GM12878 (cell line): ENCODE measurements at regions not wholly inside any gene's neighbourhood (a gene's known extent, or its start where the extent isn't known, plus 50 kb on each side); places are given as distances from the start of the nearest gene placed in this dataset.

Experiments used
- ATAC-seq: fragments of 200-7000 bp; cut with Tn5 transposase; 3 replicates; pipeline ENCODE4 v1.9.1; 2020; ENCODE audit warnings: mild to moderate bottlenecking, moderate library complexity
- BruUV-seq: library from RNA; stranded (reverse); fragments of 400-500 nt; replicated peaks from 2 replicates; lab custom pipeline; 2021; lab: Mats Ljungman, UMichigan
- CTCF ChIA-PET: fragments of 300-600 bp; sonication (Branson Sonifier 250); formaldehyde crosslinking; extraction: SDS; loops from one replicate; lab custom pipeline; 2021; ENCODE audit warnings: inconsistent platforms; lab: Yijun Ruan, JAX
- POLR2A ChIA-PET: fragments of 350-600 bp; formaldehyde crosslinking; extraction: SDS; loops from one replicate; lab custom pipeline; 2021; ENCODE audit warnings: inconsistent platforms; lab: Charles Lee
- RAD21 ChIA-PET: fragments of 300-600 bp; sonication (Branson Sonifier 250); formaldehyde crosslinking; loops from one replicate; lab custom pipeline; 2023; ENCODE audit warnings: antibody characterized with exemption; ENCODE audit not compliant: unreplicated experiment; lab: Charles Lee
- SMC1A ChIA-PET: fragments of 300-600 bp; sonication (Branson Sonifier 250); formaldehyde crosslinking; loops from one replicate; lab custom pipeline; 2023; ENCODE audit not compliant: unreplicated experiment, uncharacterized antibody; lab: Charles Lee
- DNase-seq: peaks from one replicate; pipeline ENCODE4 v3.0.0-alpha.2; 2011; ENCODE audit warnings: low read depth, low spot score
- FAIRE-seq: peaks from 3 replicates; lab custom pipeline; 2011; peaks lifted over from hg19 to GRCh38; lab: Jason Lieb, UNC
- H2AFZ ChIP-seq: 2 replicates; pipeline ENCODE4 v1.6.0; 2011; ENCODE audit warnings: low read depth, low read length, control low read depth; ENCODE audit not compliant: control insufficient read depth
- H3K27ac ChIP-seq: 2 replicates; pipeline ENCODE4 v1.5.1; 2011; ENCODE audit warnings: control low read depth; ENCODE audit not compliant: control insufficient read depth, insufficient read depth
- H3K27me3 ChIP-seq, 2 experiments: replicated peaks in 1 of 2; 2 replicates each; pipeline versions ENCODE4 v1.6.0 to v1.6.1; 2011; ENCODE audit warnings: low read length in 1 of 2; ENCODE audit not compliant: control insufficient read depth in 2 of 2, insufficient read depth in 2 of 2
- H3K36me3 ChIP-seq, 2 experiments: 2 replicates each; pipeline ENCODE4 v1.5.1; 2011; ENCODE audit warnings: low read length in 1 of 2; ENCODE audit not compliant: control insufficient read depth in 2 of 2, insufficient read depth in 2 of 2
- H3K4me1 ChIP-seq: 2 replicates; pipeline ENCODE4 v1.6.1; 2011; ENCODE audit warnings: mild to moderate bottlenecking, low read length, moderate library complexity, mixed read lengths; ENCODE audit not compliant: control insufficient read depth, insufficient read depth
- H3K4me2 ChIP-seq: 2 replicates; pipeline ENCODE4 v1.6.0; 2011; ENCODE audit warnings: control low read depth; ENCODE audit not compliant: control insufficient read depth, insufficient read depth
- H3K4me3 ChIP-seq: fragments of 200-600 bp; sonication (generic); 2 replicates; pipeline ENCODE4 v1.5.1; 2016
- H3K79me2 ChIP-seq: 2 replicates; pipeline ENCODE4 v1.6.0; 2011; ENCODE audit warnings: low read length; ENCODE audit not compliant: control insufficient read depth, insufficient read depth
- H3K9ac ChIP-seq: 2 replicates; pipeline ENCODE4 v1.8.0; 2011; ENCODE audit warnings: low read length, control low read depth, mixed read lengths; ENCODE audit not compliant: control insufficient read depth, insufficient read depth
- H3K9me3 ChIP-seq: replicated peaks from 3 replicates; pipeline ENCODE4 v1.5.1; 2011; ENCODE audit warnings: mild to moderate bottlenecking, low read length; ENCODE audit not compliant: control insufficient read depth, insufficient read depth
- H4K20me1 ChIP-seq: 2 replicates; pipeline ENCODE4 v1.6.0; 2011; ENCODE audit not compliant: control insufficient read depth, insufficient read depth
- CTCF ChIP-seq, 3 experiments: IDR thresholded peaks in 2 of 3; conservative IDR thresholded peaks in 1 of 3; 2 replicates each; pipeline ENCODE4 v1.5.1; 2011; ENCODE audit warnings: low read depth in 3 of 3, low read length in 3 of 3, mild to moderate bottlenecking in 3 of 3, control low read depth in 2 of 3, moderate library complexity in 2 of 3, inconsistent platforms in 1 of 3, mixed read lengths in 1 of 3; ENCODE audit not compliant: control insufficient read depth in 2 of 3, insufficient read depth in 1 of 3; ENCODE audit errors: extremely low read depth in 1 of 3
- E2F8 ChIP-seq: fragments of 450-650 bp; IDR thresholded peaks from 2 replicates; pipeline ENCODE4 v1.6.1; 2018; ENCODE audit warnings: mild to moderate bottlenecking, low read depth, moderate library complexity; ENCODE audit not compliant: partially characterized antibody
- EP300 ChIP-seq, 2 experiments: fragments of 150-350 bp in 1 of 2; IDR thresholded peaks; 2 replicates each; pipeline ENCODE4 v1.6.1; 2011 to 2012; ENCODE audit warnings: low read depth in 2 of 2, low read length in 2 of 2, borderline replicate concordance in 1 of 2, improper control_type of control experiment in 1 of 2, inconsistent platforms in 1 of 2; ENCODE audit not compliant: control insufficient read depth in 1 of 2
- EZH2 ChIP-seq: IDR thresholded peaks from 2 replicates; pipeline ENCODE4 v1.6.1; 2012; ENCODE audit warnings: low read depth, mild to moderate bottlenecking, control low read depth, inconsistent platforms, low read length, borderline replicate concordance; ENCODE audit not compliant: control insufficient read depth
- GABPA ChIP-seq: IDR thresholded peaks from 2 replicates; pipeline ENCODE4 v1.6.1; 2014; ENCODE audit warnings: antibody characterized with exemption, low read depth, mild to moderate bottlenecking, inconsistent platforms
- RBBP5 ChIP-seq: fragments of 200-600 bp; sonication (generic); conservative IDR thresholded peaks from 2 replicates; pipeline ENCODE4 v1.6.1; 2016
- ZBTB40 ChIP-seq: fragments of 450-650 bp; IDR thresholded peaks from 2 replicates; pipeline ENCODE4 v1.6.1; 2016; ENCODE audit warnings: mild to moderate bottlenecking, moderate library complexity, borderline replicate concordance
- WGBS: methylation state at CpG from one replicate; pipeline ENCODE4 v1.1.6; 2016; ENCODE audit warnings: low lambda C conversion rate; ENCODE audit not compliant: insufficient replicate concordance, insufficient coverage; ENCODE audit errors: missing lambda C conversion rate; 5-methylcytosine and 5-hydroxymethylcytosine counted together
- in situ Hi-C: fragments of 300-500 bp; cut with MboI; formaldehyde crosslinking; loops from 9 replicates; pipeline ENCODE4 v1.14.3; 2018; ENCODE audit warnings: mixed read lengths
- intact Hi-C: fragments of 100-400 bp; cut with micrococcal nuclease; formaldehyde crosslinking; loops from one replicate; pipeline ENCODE4 v1.14.2; 2022; ENCODE audit not compliant: unreplicated experiment
- TF ChIP-seq, protein P1 (sequence below): fragments of 450-650 bp; formaldehyde crosslinking; IDR thresholded peaks from 2 replicates; pipeline ENCODE4 v1.4.0; 2020; ENCODE audit warnings: mild to moderate bottlenecking, moderate library complexity

GRCh38 chr2:122061206-122061605 is 305.8 kb downstream of the TSN start (continued):
- TF ChIP-seq E2F8 = no peak

- H3K9me3 ChIP-seq = no peaks in the 10 kb centered on the region
- H3K4me1 ChIP-seq = no peaks in the 10 kb centered on the region
- H3K4me2 ChIP-seq = no peak overlapping the region
- ChIA-PET CTCF (no interaction called here), SMC1A (interaction anchor here (0.9 kb wide), 1 partner anchor 88 kb away, joined by 4 read pairs; no protein-coding TSS in a partner anchor), POLR2A (no interaction called here), RAD21 (no interaction called here)
- H3K27me3 ChIP-seq = no peaks in the 10 kb centered on the region
- H2AFZ ChIP-seq = no peak overlapping the region
- no peaks in the 10 kb centered on the region for H3K36me3 ChIP-seq
- intact Hi-C loops (no loop called here), in situ Hi-C loops (no loop called here)
- H3K9ac ChIP-seq = no peak overlapping the region
- no peak for ATAC-seq
- DNase-seq = no peak
- WGBS = 0% methylated on average over 2 of the region's 2 CpGs
- no TSS peak for BruUV-seq
- H3K4me3 ChIP-seq = no peak overlapping the region
- no peaks in the 10 kb centered on the region for H3K79me2 ChIP-seq
- no peak for FAIRE-seq
- no peaks in the 10 kb centered on the region for H4K20me1 ChIP-seq
- no peak overlapping the region for H3K27ac ChIP-seq
- TF ChIP-seq ZBTB40 (no peak), RBBP5 (no peak), EP300 (IDR thresholded peaks at IDR 0.05; ENCODE audit: borderline replicate concordance in 1 of 2, control insufficient read depth in 1 of 2, low read depth in 2 of 2, low read length in 2 of 2) (no peak), GABPA (no peak), EZH2 (no peak), CTCF (IDR thresholded peaks at IDR 0.05 in 2 of 3, conservative IDR thresholded peaks at IDR 0.05 in 1 of 3; ENCODE audit: control insufficient read depth in 2 of 3, extremely low read depth in 1 of 3, insufficient read depth in 1 of 3, low read depth in 3 of 3, low read length in 3 of 3) (no peak)
- TF ChIP-seq, protein P1, sequence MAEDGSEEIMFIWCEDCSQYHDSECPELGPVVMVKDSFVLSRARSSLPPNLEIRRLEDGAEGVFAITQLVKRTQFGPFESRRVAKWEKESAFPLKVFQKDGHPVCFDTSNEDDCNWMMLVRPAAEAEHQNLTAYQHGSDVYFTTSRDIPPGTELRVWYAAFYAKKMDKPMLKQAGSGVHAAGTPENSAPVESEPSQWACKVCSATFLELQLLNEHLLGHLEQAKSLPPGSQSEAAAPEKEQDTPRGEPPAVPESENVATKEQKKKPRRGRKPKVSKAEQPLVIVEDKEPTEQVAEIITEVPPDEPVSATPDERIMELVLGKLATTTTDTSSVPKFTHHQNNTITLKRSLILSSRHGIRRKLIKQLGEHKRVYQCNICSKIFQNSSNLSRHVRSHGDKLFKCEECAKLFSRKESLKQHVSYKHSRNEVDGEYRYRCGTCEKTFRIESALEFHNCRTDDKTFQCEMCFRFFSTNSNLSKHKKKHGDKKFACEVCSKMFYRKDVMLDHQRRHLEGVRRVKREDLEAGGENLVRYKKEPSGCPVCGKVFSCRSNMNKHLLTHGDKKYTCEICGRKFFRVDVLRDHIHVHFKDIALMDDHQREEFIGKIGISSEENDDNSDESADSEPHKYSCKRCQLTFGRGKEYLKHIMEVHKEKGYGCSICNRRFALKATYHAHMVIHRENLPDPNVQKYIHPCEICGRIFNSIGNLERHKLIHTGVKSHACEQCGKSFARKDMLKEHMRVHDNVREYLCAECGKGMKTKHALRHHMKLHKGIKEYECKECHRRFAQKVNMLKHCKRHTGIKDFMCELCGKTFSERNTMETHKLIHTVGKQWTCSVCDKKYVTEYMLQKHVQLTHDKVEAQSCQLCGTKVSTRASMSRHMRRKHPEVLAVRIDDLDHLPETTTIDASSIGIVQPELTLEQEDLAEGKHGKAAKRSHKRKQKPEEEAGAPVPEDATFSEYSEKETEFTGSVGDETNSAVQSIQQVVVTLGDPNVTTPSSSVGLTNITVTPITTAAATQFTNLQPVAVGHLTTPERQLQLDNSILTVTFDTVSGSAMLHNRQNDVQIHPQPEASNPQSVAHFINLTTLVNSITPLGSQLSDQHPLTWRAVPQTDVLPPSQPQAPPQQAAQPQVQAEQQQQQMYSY (CRISPR knock-in tag) = no peak
Observed at GRCh38 chr2:122061831-122062230, 306.4 kb downstream of the TSN start.
